Suprapubic skin (tissue), 4 donors: ENCODE measurements at regions not wholly inside any gene's neighbourhood (a gene's known extent, or its start where the extent isn't known, plus 50 kb on each side); places are given as distances from the start of the nearest gene placed in this dataset.

ENCODE experiments used
- EP300 ChIP-seq: sonication (generic); formaldehyde crosslinking; IDR thresholded peaks from one replicate; pipeline ENCODE4 v1.6.1; 2017; ENCODE audit warnings: antibody characterized with exemption
- POLR2A ChIP-seq, 2 donors: fragments of 450-650 bp; IDR thresholded peaks; one replicate each; pipeline ENCODE4 v1.6.1; 2017; ENCODE audit warnings: antibody characterized with exemption in 2 of 2, mild to moderate bottlenecking in 2 of 2, moderate library complexity in 2 of 2
- POLR2AphosphoS5 ChIP-seq, 3 donors: sonication (generic); formaldehyde crosslinking; IDR thresholded peaks; one replicate each; pipeline ENCODE4 v1.6.1; 2017; ENCODE audit warnings: antibody characterized with exemption in 3 of 3
- TF ChIP-seq, protein P1 (sequence below), 2 donors: fragments of 200-600 bp in 1 of 2; fragments of 450-650 bp in 1 of 2; sonication (generic) in 1 of 2; IDR thresholded peaks; one replicate each; pipeline ENCODE4 v1.5.1; 2016 to 2019; ENCODE audit warnings: antibody characterized with exemption in 2 of 2, mild to moderate bottlenecking in 1 of 2, moderate library complexity in 1 of 2

DNA sequence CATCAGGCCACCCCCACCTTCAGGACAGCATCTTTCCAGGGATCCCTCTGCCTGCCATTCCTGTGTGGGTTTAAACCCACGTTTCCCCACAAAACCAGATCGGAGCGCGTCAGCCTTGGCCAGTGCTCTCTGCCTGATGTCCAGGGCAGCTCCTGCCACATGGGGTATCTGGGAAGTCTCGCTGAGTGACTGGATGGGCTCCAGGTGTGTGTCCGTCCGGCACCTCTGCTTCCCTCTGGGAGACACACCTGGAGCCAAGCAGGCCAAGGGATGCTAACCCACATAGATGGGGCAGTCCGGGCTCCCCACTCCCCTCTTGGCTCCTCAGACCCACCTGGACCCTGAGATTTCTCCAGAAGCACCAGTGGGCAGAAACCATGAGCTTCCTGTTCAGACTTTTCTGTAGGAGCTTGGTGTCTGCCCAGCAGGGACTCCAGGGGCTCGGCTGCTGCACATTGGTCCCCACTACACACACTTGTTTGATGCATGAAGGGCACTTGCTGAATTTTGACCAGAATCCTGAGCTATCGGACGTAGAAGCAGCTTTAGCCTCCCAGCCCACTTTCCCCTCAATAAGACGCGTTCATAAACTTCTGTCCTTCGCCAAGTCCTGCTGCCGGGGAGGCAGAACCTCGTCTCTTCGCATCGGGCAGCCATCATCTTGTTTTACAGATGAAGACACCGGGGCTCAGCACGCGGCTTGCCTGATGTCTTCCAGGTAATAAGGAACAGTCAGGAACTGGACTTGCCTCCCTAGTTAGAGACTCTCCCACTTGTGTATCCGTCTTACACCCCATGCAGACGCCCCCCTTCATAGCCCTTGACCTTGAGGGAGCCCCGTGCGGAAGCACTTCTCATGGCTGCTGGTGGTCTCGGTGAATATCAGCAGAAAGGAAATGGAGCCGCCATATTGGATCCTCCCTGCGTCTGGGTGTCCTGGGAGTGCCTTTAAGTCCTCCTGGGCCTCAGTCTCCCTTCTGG, 91.6 kb upstream of the ZNF469 start:
- no peak for TF ChIP-seq POLR2A (IDR thresholded peaks at IDR 0.05)
- TF ChIP-seq, protein P1, sequence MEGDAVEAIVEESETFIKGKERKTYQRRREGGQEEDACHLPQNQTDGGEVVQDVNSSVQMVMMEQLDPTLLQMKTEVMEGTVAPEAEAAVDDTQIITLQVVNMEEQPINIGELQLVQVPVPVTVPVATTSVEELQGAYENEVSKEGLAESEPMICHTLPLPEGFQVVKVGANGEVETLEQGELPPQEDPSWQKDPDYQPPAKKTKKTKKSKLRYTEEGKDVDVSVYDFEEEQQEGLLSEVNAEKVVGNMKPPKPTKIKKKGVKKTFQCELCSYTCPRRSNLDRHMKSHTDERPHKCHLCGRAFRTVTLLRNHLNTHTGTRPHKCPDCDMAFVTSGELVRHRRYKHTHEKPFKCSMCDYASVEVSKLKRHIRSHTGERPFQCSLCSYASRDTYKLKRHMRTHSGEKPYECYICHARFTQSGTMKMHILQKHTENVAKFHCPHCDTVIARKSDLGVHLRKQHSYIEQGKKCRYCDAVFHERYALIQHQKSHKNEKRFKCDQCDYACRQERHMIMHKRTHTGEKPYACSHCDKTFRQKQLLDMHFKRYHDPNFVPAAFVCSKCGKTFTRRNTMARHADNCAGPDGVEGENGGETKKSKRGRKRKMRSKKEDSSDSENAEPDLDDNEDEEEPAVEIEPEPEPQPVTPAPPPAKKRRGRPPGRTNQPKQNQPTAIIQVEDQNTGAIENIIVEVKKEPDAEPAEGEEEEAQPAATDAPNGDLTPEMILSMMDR (IDR thresholded peaks at IDR 0.05) = no peak
- no peak for TF ChIP-seq EP300
- TF ChIP-seq POLR2AphosphoS5 (IDR thresholded peaks at IDR 0.05) = no peak
